ENCODE measurements at regions not wholly inside any gene's neighbourhood (a gene's known extent, or its start where the extent isn't known, plus 50 kb on each side); places are given as distances from the start of the nearest gene placed in this dataset.

DNA sequence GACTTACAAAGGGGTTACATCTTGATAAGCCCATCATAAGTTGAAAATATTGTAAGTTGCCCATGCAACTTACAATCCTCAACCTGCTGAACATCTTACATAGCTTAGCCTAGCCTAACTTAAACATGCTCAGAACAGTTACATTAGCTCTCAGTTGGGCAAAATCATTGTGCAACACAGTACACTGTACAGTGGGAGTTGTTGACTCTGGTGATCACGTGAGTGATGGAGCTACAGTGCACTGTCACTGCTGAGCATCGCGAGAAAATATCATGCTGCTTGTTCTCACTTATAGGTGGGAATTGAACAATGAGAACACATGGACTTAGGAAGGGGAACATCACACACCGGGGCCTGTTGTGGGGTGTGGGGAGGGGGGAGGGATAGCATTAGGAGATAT lies 214.9 kb upstream of the ZMIZ1 start:
- no peak for TF ChIP-seq EZH2 (IDR thresholded peaks at IDR 0.05)
- TF ChIP-seq POLR2AphosphoS5 (IDR thresholded peaks at IDR 0.05; ENCODE audit: borderline replicate concordance, low read depth, low read length) = no peak
- no peak for TF ChIP-seq FOXP2 (optimal IDR thresholded peaks at IDR 0.05; ENCODE audit: control extremely low read depth, extremely low read length, insufficient read depth)

Measured in SK-N-MC (cell line).